Stimulated activated naive CD8-positive, alpha-beta T cell treated with anti-CD3 and anti-CD28 coated beads, Interleukin-15, Interleukin-2, amounts not matched to agents 100 U/mL and 50 U/mL, for 24 hours (primary cell): ENCODE measurements at regions not wholly inside any gene's neighbourhood (a gene's known extent, or its start where the extent isn't known, plus 50 kb on each side); places are given as distances from the start of the nearest gene placed in this dataset.
A peak's percentile ranks its signal among the peaks of the same experiment; 100 is the strongest.
"Not testable (repeated sequence)": the region's sequence is repeated elsewhere in the genome, so short reads cannot be mapped to it uniquely, and the experiment has no call there.

Experiments
- ATAC-seq: fragments of 150-1000 bp; cut with Tn5 transposase; one replicate; pipeline ENCODE4 v1.10.0; 2021
- DNase-seq: peaks from one replicate; pipeline ENCODE4 v3.0.0; 2021

- DNase-seq (no peak), ATAC-seq (no peak)
These were observed 182.9 kb downstream of the FOXG1 start for GRCh38 chr14:28949503-28949902.

- ATAC-seq (no peak), DNase-seq (no peak)
These were observed 185.6 kb downstream of the FOXG1 start for GRCh38 chr14:28952161-28952560.

- no peak for DNase-seq
- no peak for ATAC-seq
These were observed 186.1 kb downstream of the FOXG1 start for GRCh38 chr14:28952666-28953065.

GRCh38 chr14:28953973-28954372 lies 187.4 kb downstream of the FOXG1 start:
- no peak for DNase-seq
- ATAC-seq = no peak

GRCh38 chr14:28966416-28967233 lies 200.0 kb downstream of the FOXG1 start:
- no peak for DNase-seq
- ATAC-seq = no peak

GRCh38 chr14:28975084-28975483 lies 208.5 kb downstream of the FOXG1 start:
- DNase-seq (no peak), ATAC-seq (no peak)

- DNase-seq (no peak), ATAC-seq (no peak)
These were observed 215.6 kb downstream of the FOXG1 start for GRCh38 chr14:28982228-28982627.

- ATAC-seq (no peak), DNase-seq (no peak)
These were observed 216.7 kb downstream of the FOXG1 start for GRCh38 chr14:28983279-28983678.

- no peak for ATAC-seq
- DNase-seq = no peak
These were observed 220.9 kb downstream of the FOXG1 start for GRCh38 chr14:28987516-28987915.

GRCh38 chr14:28997196-28997595 lies 230.6 kb downstream of the FOXG1 start:
- DNase-seq, ATAC-seq: not testable (repeated sequence)

- DNase-seq = no peak
- ATAC-seq = no peak
These were observed 233.1 kb downstream of the FOXG1 start for GRCh38 chr14:28999656-29000055.

- DNase-seq (no peak), ATAC-seq (no peak)
These were observed 239.1 kb downstream of the FOXG1 start for GRCh38 chr14:29005647-29006046.

GRCh38 chr14:29007990-29008389 lies 241.4 kb downstream of the FOXG1 start:
- ATAC-seq (no peak), DNase-seq (no peak)

- peak; percentile 34 for DNase-seq
These were observed 249.7 kb downstream of the FOXG1 start for GRCh38 chr14:29016050-29016900.

GRCh38 chr14:29023505-29023904 lies 256.9 kb downstream of the FOXG1 start:
- not testable (repeated sequence) for ATAC-seq, DNase-seq

More at GRCh38 chr14:29016050-29016900, 249.7 kb downstream of the FOXG1 start:
- ATAC-seq = no peak

GRCh38 chr14:29027441-29027840 lies 260.9 kb downstream of the FOXG1 start:
- DNase-seq, ATAC-seq: not testable (repeated sequence)

- not testable (repeated sequence) for ATAC-seq, DNase-seq
These were observed 261.5 kb downstream of the FOXG1 start for GRCh38 chr14:29027941-29028705.

GRCh38 chr14:29028973-29029582 lies 262.5 kb downstream of the FOXG1 start:
- no peak for DNase-seq
- no peak for ATAC-seq

- no peak for ATAC-seq
- no peak for DNase-seq
These were observed 263.5 kb downstream of the FOXG1 start for GRCh38 chr14:29030121-29030520.

GRCh38 chr14:29030970-29031369 lies 264.4 kb downstream of the FOXG1 start:
- ATAC-seq (no peak), DNase-seq (no peak)

- ATAC-seq (no peak), DNase-seq (no peak)
These were observed 268.5 kb downstream of the FOXG1 start for GRCh38 chr14:29035134-29035533.

- ATAC-seq (no peak), DNase-seq (no peak)
These were observed 270.8 kb downstream of the FOXG1 start for GRCh38 chr14:29037411-29037810.
